Fibroblast of villous mesenchyme (primary cell): ENCODE measurements at regions not wholly inside any gene's neighbourhood (a gene's known extent, or its start where the extent isn't known, plus 50 kb on each side); places are given as distances from the start of the nearest gene placed in this dataset.

Source experiments
- DNase-seq: peaks from one replicate; pipeline ENCODE4 v3.0.0-alpha.2; 2010; ENCODE audit warnings: low read depth
- H3K4me3 ChIP-seq: 2 replicates; pipeline ENCODE4 v1.5.1; 2011; ENCODE audit warnings: low read depth, mild to moderate bottlenecking, low read length
- TF ChIP-seq, protein P1 (sequence below): IDR thresholded peaks from 2 replicates; pipeline ENCODE4 v1.5.1; 2012; ENCODE audit warnings: low read depth, mild to moderate bottlenecking, low read length; ENCODE audit not compliant: insufficient read depth

DNA sequence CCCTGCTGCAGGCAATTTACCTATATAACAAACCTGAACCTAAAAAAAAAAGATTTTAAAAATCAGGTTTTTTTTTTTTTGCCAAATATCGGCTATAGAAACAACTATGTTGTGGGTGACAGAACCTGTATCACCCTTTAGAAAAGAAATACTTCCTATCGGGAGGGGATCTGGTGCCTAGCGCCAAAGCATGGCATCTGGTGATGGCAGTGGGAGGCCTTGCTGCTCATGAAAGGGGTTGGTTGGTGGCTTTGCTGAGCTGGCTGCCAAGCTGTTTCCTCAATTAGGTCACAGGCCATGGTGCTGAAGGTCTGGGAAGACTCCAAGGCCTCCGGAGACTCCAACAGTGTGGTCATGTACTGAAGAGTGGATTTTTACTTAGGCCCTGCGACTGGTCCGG, 328.5 kb downstream of the KLF5 start:
- DNase-seq = no peak
- TF ChIP-seq, protein P1, sequence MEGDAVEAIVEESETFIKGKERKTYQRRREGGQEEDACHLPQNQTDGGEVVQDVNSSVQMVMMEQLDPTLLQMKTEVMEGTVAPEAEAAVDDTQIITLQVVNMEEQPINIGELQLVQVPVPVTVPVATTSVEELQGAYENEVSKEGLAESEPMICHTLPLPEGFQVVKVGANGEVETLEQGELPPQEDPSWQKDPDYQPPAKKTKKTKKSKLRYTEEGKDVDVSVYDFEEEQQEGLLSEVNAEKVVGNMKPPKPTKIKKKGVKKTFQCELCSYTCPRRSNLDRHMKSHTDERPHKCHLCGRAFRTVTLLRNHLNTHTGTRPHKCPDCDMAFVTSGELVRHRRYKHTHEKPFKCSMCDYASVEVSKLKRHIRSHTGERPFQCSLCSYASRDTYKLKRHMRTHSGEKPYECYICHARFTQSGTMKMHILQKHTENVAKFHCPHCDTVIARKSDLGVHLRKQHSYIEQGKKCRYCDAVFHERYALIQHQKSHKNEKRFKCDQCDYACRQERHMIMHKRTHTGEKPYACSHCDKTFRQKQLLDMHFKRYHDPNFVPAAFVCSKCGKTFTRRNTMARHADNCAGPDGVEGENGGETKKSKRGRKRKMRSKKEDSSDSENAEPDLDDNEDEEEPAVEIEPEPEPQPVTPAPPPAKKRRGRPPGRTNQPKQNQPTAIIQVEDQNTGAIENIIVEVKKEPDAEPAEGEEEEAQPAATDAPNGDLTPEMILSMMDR = no peak
- H3K4me3 ChIP-seq = no peak overlapping the region

DNA sequence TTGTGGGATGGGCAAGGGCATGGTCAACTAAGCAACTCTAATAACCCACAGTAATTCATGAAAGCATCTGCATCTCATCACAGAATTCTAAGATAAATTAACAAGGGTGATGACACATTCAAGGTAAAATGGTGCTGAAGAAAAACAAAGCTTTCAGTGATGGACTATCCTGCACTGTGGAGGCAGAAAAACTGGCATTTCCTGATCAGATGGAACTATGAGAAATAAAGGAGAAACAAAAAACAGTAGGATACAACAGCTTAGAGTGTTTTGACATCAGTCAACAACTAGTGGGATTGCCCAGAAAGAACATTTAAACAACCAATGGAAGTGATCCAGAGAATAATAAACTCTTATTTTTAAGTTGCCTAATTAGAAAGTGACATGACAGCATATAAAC, 327.0 kb downstream of the KLF5 start:
- H3K4me3 ChIP-seq = no peak overlapping the region
- peak; percentile 7 for DNase-seq
- TF ChIP-seq, protein P1 = no peak

DNA sequence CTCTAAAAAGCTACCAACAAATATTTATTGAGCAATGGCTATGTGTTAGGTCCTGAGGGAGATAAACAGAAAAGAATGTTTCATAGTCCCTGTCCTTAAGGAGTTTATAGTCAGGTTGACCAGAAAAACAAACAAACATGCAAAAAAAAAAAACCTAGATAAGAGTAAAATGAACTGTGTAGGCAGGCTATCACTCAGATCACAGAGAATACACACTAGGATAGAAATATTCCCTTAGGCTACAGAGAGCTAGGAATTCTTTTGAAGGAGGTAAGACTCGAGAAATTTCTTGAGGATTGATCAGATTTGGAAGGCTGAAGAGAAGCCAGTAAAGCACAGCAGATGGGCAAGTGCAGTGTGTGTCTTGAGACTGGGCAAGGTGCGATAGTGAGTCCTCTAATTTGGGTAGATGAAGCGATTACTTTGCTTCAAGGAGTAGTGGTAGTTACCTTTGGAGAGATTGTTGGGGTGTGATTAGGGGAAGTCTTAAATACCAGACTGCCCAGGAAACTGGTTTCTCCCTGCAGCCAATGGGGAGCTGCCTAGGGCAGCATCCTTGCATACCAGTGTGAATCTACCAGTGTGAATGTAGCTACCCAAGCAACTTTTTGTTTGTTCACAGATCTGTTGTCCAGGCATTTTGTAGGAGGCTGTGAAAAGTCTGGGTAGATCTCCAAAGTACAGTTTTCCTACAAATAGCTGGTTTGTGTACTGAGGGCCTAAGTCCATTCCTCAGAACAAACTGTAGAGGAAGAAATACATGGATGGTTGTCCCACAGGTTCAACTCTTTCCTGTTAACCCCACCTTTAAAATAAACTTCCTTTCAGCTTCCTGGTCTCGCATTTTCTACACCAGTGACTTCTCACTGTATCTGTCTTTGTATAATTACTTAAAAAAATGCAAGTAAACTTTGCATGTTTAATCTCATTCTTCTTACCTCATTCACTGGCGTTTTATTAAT, 314.1 kb downstream of the KLF5 start:
- TF ChIP-seq, protein P1 = no peak
- H3K4me3 ChIP-seq = no peak overlapping the region
- DNase-seq = no peak

DNA sequence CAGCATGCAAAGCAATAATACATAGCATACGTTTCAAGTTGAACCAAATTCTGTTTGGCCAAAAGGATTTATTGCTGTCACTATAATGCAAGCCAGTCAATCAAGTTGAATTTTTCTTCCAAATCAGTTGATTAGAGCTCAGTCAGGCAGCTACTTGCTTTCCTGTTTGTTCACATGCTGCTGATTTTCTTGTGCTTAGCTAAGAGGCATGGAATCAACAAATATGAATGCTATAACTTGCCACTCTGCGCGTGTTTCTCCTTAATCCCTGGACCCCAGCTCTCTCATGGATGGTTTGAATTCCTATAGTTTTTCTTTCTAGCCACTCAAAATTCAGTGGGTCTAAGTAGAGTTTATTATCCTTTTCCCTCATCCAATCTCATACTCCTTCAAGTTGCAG, 311.3 kb downstream of the KLF5 start:
- TF ChIP-seq, protein P1 = no peak
- no peak for DNase-seq
- no peak overlapping the region for H3K4me3 ChIP-seq

DNA sequence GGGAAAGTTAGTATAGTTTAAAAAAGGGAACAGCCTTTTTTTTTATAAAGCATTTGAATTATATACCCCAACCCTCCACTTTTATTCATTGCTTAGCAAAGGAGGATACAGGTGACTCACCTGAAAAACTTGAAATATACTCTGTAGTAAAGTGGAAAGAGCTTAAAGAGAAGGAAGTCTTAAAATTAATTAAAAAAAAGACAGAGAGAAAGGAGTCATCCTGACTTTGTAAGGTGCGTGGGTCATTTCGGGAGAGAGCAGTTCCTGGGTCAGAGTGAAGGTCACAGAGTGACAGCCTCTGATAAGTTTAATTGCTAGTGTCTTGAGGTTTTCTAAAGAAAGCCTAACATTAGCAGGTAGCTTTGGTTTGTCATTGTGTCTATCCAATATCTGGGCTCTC, 310.3 kb downstream of the KLF5 start:
- no peak overlapping the region for H3K4me3 ChIP-seq
- TF ChIP-seq, protein P1 = no peak
- DNase-seq = no peak

DNA sequence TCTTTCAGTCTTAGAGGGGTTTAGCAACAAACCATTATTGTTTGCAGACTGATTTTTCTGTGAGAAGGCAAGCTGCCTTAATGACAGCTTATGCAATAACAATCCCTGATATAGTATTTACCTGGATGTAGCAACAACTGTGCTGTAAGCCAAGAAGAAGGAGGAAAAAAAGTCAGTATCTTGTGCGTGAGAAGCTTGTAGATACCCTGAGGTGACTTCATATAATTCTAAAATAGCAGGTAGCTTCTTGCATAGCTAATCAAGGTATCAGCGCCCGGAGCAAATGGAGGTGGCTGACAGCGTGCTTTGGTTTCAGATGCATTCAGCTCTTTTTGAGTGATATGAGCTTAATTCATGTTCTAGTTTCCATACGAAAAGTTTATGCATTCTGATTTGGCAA, 309.8 kb downstream of the KLF5 start:
- DNase-seq = no peak
- TF ChIP-seq, protein P1 = no peak
- H3K4me3 ChIP-seq = no peak overlapping the region
